GM23338 (cell line): ENCODE measurements at regions not wholly inside any gene's neighbourhood (a gene's known extent, or its start where the extent isn't known, plus 50 kb on each side); places are given as distances from the start of the nearest gene placed in this dataset.

ENCODE experiments used
- NANOG ChIP-seq: IDR thresholded peaks from 2 replicates; pipeline ENCODE4 v1.6.1; 2016; ENCODE audit warnings: antibody characterized with exemption, borderline replicate concordance
- POLR2AphosphoS5 ChIP-seq: IDR thresholded peaks from 2 replicates; pipeline ENCODE4 v1.6.1; 2016; ENCODE audit warnings: antibody characterized with exemption, low read depth
- ZNF114 ChIP-seq: fragments of 250-450 bp; sonication (Bioruptor Pico); IDR thresholded peaks from 2 replicates; pipeline ENCODE4 v1.5.0; 2020; ENCODE audit warnings: mild to moderate bottlenecking, moderate library complexity
- TF ChIP-seq, protein P1 (sequence below), 2 experiments: fragments of 200-600 bp in 1 of 2; sonication (generic) in 1 of 2; conservative IDR thresholded peaks; 2 replicates each; pipeline versions ENCODE4 v1.5.1 to v1.6.1; 2016 to 2017; ENCODE audit warnings: antibody characterized with exemption in 2 of 2, low read depth in 2 of 2, mild to moderate bottlenecking in 2 of 2, moderate library complexity in 1 of 2

GRCh38 chr4:183394166-183394951, 50.1 kb upstream of the CDKN2AIP start (continued):
- TF ChIP-seq, protein P1, sequence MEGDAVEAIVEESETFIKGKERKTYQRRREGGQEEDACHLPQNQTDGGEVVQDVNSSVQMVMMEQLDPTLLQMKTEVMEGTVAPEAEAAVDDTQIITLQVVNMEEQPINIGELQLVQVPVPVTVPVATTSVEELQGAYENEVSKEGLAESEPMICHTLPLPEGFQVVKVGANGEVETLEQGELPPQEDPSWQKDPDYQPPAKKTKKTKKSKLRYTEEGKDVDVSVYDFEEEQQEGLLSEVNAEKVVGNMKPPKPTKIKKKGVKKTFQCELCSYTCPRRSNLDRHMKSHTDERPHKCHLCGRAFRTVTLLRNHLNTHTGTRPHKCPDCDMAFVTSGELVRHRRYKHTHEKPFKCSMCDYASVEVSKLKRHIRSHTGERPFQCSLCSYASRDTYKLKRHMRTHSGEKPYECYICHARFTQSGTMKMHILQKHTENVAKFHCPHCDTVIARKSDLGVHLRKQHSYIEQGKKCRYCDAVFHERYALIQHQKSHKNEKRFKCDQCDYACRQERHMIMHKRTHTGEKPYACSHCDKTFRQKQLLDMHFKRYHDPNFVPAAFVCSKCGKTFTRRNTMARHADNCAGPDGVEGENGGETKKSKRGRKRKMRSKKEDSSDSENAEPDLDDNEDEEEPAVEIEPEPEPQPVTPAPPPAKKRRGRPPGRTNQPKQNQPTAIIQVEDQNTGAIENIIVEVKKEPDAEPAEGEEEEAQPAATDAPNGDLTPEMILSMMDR (conservative IDR thresholded peaks at IDR 0.05; ENCODE audit: low read depth in 2 of 2) = no peak
- TF ChIP-seq NANOG = no peak
- no peak for TF ChIP-seq POLR2AphosphoS5
- no peak for TF ChIP-seq ZNF114 (CRISPR knock-in tag)
